GM12875 (cell line): ENCODE measurements at regions not wholly inside any gene's neighbourhood (a gene's known extent, or its start where the extent isn't known, plus 50 kb on each side); places are given as distances from the start of the nearest gene placed in this dataset.
"Not testable (repeated sequence)": the region's sequence is repeated elsewhere in the genome, so short reads cannot be mapped to it uniquely, and the experiment has no call there.

Source experiments
- H3K4me3 ChIP-seq: one replicate; pipeline ENCODE4 v1.5.1; 2011; ENCODE audit warnings: low read depth, low read length, control low read depth
- CTCF ChIP-seq: IDR thresholded peaks from 2 replicates; pipeline ENCODE4 v1.5.1; 2011; ENCODE audit warnings: low read depth, mild to moderate bottlenecking, control low read depth, inconsistent platforms, low read length, moderate library complexity, borderline replicate concordance; ENCODE audit not compliant: insufficient read depth

- no peak for TF ChIP-seq CTCF
- H3K4me3 ChIP-seq: no peak overlapping the region
Measured at GRCh38 chr16:29226782-29227181, 179.7 kb downstream of the NPIPB11 start.

- H3K4me3 ChIP-seq: not testable (repeated sequence)
Measured at GRCh38 chr16:29224675-29225074, 181.8 kb downstream of the NPIPB11 start.

- H3K4me3 ChIP-seq: not testable (repeated sequence)
Measured at GRCh38 chr16:29222615-29223014, 183.9 kb downstream of the NPIPB11 start.

- H3K4me3 ChIP-seq: not testable (repeated sequence)
Measured at GRCh38 chr16:29222008-29222407, 184.5 kb downstream of the NPIPB11 start.

- H3K4me3 ChIP-seq: not testable (repeated sequence)
Measured at GRCh38 chr16:29221281-29221955, 185.1 kb downstream of the NPIPB11 start.

- not testable (repeated sequence) for H3K4me3 ChIP-seq
Measured at GRCh38 chr16:29220647-29221191, 185.8 kb downstream of the NPIPB11 start.

- H3K4me3 ChIP-seq: not testable (repeated sequence)
Measured at GRCh38 chr16:29219966-29220646, 186.4 kb downstream of the NPIPB11 start.

GRCh38 chr16:29219562-29219961 lies 186.9 kb downstream of the NPIPB11 start:
- not testable (repeated sequence) for H3K4me3 ChIP-seq

GRCh38 chr16:29218649-29219048 lies 187.9 kb downstream of the NPIPB11 start:
- H3K4me3 ChIP-seq: not testable (repeated sequence)

GRCh38 chr16:29218171-29218570 lies 188.3 kb downstream of the NPIPB11 start:
- not testable (repeated sequence) for H3K4me3 ChIP-seq

GRCh38 chr16:29217752-29218126 lies 188.8 kb downstream of the NPIPB11 start:
- not testable (repeated sequence) for H3K4me3 ChIP-seq

GRCh38 chr16:29217104-29217751 lies 189.3 kb downstream of the NPIPB11 start:
- H3K4me3 ChIP-seq: not testable (repeated sequence)

GRCh38 chr16:29213770-29214169 lies 192.7 kb downstream of the NPIPB11 start:
- H3K4me3 ChIP-seq: not testable (repeated sequence)

- not testable (repeated sequence) for H3K4me3 ChIP-seq
Measured at GRCh38 chr16:29213251-29213650, 193.3 kb downstream of the NPIPB11 start.

GRCh38 chr16:29212084-29213027 lies 194.2 kb downstream of the NPIPB11 start:
- not testable (repeated sequence) for H3K4me3 ChIP-seq

GRCh38 chr16:29211456-29211855 lies 195.1 kb downstream of the NPIPB11 start:
- not testable (repeated sequence) for H3K4me3 ChIP-seq

GRCh38 chr16:29210299-29211150 lies 196.0 kb downstream of the NPIPB11 start:
- not testable (repeated sequence) for H3K4me3 ChIP-seq

GRCh38 chr16:29206120-29206519 lies 200.4 kb downstream of the NPIPB11 start:
- H3K4me3 ChIP-seq: not testable (repeated sequence)
